Suppressor macrophage treated with lipopolysaccharide for 1 hour (primary cell): ENCODE measurements at regions not wholly inside any gene's neighbourhood (a gene's known extent, or its start where the extent isn't known, plus 50 kb on each side); places are given as distances from the start of the nearest gene placed in this dataset.
"Not testable (repeated sequence)": the region's sequence is repeated elsewhere in the genome, so short reads cannot be mapped to it uniquely, and the experiment has no call there.

Source experiments
- DNase-seq, 3 donors: peaks; one replicate each; pipeline ENCODE4 v3.0.0-alpha.2; 2020 to 2022

- DNase-seq = no peak
Measured at GRCh38 chr6:121549736-121550135, 114.3 kb downstream of the GJA1 start.

- no peak for DNase-seq
Measured at GRCh38 chr6:121550491-121551010, 115.1 kb downstream of the GJA1 start.

- DNase-seq = no peak
Measured at GRCh38 chr6:121555201-121555600, 119.8 kb downstream of the GJA1 start.

- DNase-seq = not testable (repeated sequence)
Measured at GRCh38 chr6:121556149-121556548, 120.7 kb downstream of the GJA1 start.

- DNase-seq = no peak
Measured at GRCh38 chr6:121557146-121557940, 121.9 kb downstream of the GJA1 start.

GRCh38 chr6:121559611-121560269 is 124.3 kb downstream of the GJA1 start:
- DNase-seq = no peak

- DNase-seq = no peak
Measured at GRCh38 chr6:121560476-121560875, 125.0 kb downstream of the GJA1 start.

- no peak for DNase-seq
Measured at GRCh38 chr6:121563286-121563685, 127.8 kb downstream of the GJA1 start.

GRCh38 chr6:121564529-121564928 is 129.1 kb downstream of the GJA1 start:
- DNase-seq = not testable (repeated sequence)

- DNase-seq = no peak
Measured at GRCh38 chr6:121571455-121571854, 136.0 kb downstream of the GJA1 start.

GRCh38 chr6:121573481-121573880 is 138.0 kb downstream of the GJA1 start:
- DNase-seq = peak; percentile 14 to 44 (median 31)

GRCh38 chr6:121578216-121578615 is 142.8 kb downstream of the GJA1 start:
- peak in 2 of 3 donors; percentile 23 to 31 for DNase-seq

GRCh38 chr6:121579478-121579877 is 144.0 kb downstream of the GJA1 start:
- peak in 2 of 3 donors; percentile 20 to 32 for DNase-seq

GRCh38 chr6:121581327-121581726 is 145.9 kb downstream of the GJA1 start:
- no peak for DNase-seq

GRCh38 chr6:121582262-121582661 is 146.8 kb downstream of the GJA1 start:
- no peak for DNase-seq

GRCh38 chr6:121584586-121585369 is 149.3 kb downstream of the GJA1 start:
- DNase-seq = peak in 1 of 3 donors; percentile 25

GRCh38 chr6:121590438-121590837 is 155.0 kb downstream of the GJA1 start:
- DNase-seq = peak; percentile 15 to 62 (median 38)

GRCh38 chr6:121590916-121591315 is 155.5 kb downstream of the GJA1 start:
- DNase-seq = no peak

- no peak for DNase-seq
Measured at GRCh38 chr6:121592261-121592935, 157.0 kb downstream of the GJA1 start.

- no peak for DNase-seq
Measured at GRCh38 chr6:121593011-121593641, 157.7 kb downstream of the GJA1 start.

- peak in 2 of 3 donors; percentile 18 to 55 for DNase-seq
Measured at GRCh38 chr6:121594053-121594452, 158.6 kb downstream of the GJA1 start.

- no peak for DNase-seq
Measured at GRCh38 chr6:121595646-121596045, 160.2 kb downstream of the GJA1 start.
